ENCODE measurements at regions not wholly inside any gene's neighbourhood (a gene's known extent, or its start where the extent isn't known, plus 50 kb on each side); places are given as distances from the start of the nearest gene placed in this dataset.

DNA sequence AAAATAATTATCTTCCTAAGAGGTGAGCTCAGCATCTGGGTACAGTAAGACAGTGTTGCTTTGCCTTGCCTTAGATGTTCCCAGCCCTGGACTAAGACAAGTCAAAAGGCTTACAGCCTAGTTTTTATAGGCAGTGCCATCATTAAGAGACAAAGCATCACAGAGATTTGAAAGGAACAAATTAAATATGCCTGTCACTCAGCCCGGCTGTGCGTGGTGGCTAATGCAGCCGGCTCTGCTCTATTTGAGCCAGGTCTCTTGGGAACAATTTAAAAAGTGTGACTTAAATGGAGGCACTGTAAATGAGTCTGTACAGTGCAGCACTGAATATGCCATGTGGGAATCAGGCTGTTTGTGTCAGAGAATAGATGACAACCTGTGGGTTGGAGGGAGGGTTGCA, 1687.4 kb upstream of the FLRT2 start:
- TF ChIP-seq, protein P1, sequence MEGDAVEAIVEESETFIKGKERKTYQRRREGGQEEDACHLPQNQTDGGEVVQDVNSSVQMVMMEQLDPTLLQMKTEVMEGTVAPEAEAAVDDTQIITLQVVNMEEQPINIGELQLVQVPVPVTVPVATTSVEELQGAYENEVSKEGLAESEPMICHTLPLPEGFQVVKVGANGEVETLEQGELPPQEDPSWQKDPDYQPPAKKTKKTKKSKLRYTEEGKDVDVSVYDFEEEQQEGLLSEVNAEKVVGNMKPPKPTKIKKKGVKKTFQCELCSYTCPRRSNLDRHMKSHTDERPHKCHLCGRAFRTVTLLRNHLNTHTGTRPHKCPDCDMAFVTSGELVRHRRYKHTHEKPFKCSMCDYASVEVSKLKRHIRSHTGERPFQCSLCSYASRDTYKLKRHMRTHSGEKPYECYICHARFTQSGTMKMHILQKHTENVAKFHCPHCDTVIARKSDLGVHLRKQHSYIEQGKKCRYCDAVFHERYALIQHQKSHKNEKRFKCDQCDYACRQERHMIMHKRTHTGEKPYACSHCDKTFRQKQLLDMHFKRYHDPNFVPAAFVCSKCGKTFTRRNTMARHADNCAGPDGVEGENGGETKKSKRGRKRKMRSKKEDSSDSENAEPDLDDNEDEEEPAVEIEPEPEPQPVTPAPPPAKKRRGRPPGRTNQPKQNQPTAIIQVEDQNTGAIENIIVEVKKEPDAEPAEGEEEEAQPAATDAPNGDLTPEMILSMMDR (IDR thresholded peaks at IDR 0.05), result no peak
- TF ChIP-seq POLR2A (IDR thresholded peaks at IDR 0.05), result no peak
